ENCODE measurements at regions not wholly inside any gene's neighbourhood (a gene's known extent, or its start where the extent isn't known, plus 50 kb on each side); places are given as distances from the start of the nearest gene placed in this dataset.

- no peak for TF ChIP-seq CTCF (conservative IDR thresholded peaks at IDR 0.05; ENCODE audit: low read length)
- no peak overlapping the region for H3K4me3 ChIP-seq (ENCODE audit: low read length)
- no peak for DNase-seq (ENCODE audit: low read depth)
Observed at GRCh38 chr15:46260937-46261336, 626.1 kb downstream of the SQOR start.

- no peak for DNase-seq (ENCODE audit: low read depth)
- no peak overlapping the region for H3K4me3 ChIP-seq (ENCODE audit: low read length)
Observed at GRCh38 chr15:46265664-46266347, 631.0 kb downstream of the SQOR start.

GRCh38 chr15:46266661-46267060, 631.8 kb downstream of the SQOR start:
- TF ChIP-seq CTCF (conservative IDR thresholded peaks at IDR 0.05; ENCODE audit: low read length), result no peak
- DNase-seq (ENCODE audit: low read depth), result no peak
- H3K4me3 ChIP-seq (ENCODE audit: low read length), result no peak overlapping the region

More at GRCh38 chr15:46265664-46266347, 631.0 kb downstream of the SQOR start:
- TF ChIP-seq CTCF (conservative IDR thresholded peaks at IDR 0.05; ENCODE audit: low read length), result no peak

- DNase-seq (ENCODE audit: low read depth), result no peak
- no peak overlapping the region for H3K4me3 ChIP-seq (ENCODE audit: low read length)
- no peak for TF ChIP-seq CTCF (conservative IDR thresholded peaks at IDR 0.05; ENCODE audit: low read length)
Observed at GRCh38 chr15:46270481-46271147, 635.8 kb downstream of the SQOR start.

- no peak for TF ChIP-seq CTCF (conservative IDR thresholded peaks at IDR 0.05; ENCODE audit: low read length)
- no peak overlapping the region for H3K4me3 ChIP-seq (ENCODE audit: low read length)
- no peak for DNase-seq (ENCODE audit: low read depth)
Observed at GRCh38 chr15:46275701-46276100, 640.9 kb downstream of the SQOR start.

GRCh38 chr15:46277451-46277850, 642.6 kb downstream of the SQOR start:
- TF ChIP-seq CTCF (conservative IDR thresholded peaks at IDR 0.05; ENCODE audit: low read length), result no peak
- no peak overlapping the region for H3K4me3 ChIP-seq (ENCODE audit: low read length)
- no peak for DNase-seq (ENCODE audit: low read depth)

GRCh38 chr15:46278062-46278461, 643.2 kb downstream of the SQOR start:
- no peak overlapping the region for H3K4me3 ChIP-seq (ENCODE audit: low read length)
- no peak for TF ChIP-seq CTCF (conservative IDR thresholded peaks at IDR 0.05; ENCODE audit: low read length)
- DNase-seq (ENCODE audit: low read depth), result no peak
